IPS DF 4.7 (cell line): ENCODE measurements at regions not wholly inside any gene's neighbourhood (a gene's known extent, or its start where the extent isn't known, plus 50 kb on each side); places are given as distances from the start of the nearest gene placed in this dataset.

Experiments
- DNase-seq: peaks from one replicate; pipeline ENCODE4 v3.0.0-alpha.2; 2013; ENCODE audit warnings: low spot score; ENCODE audit errors: extremely low read depth

DNA sequence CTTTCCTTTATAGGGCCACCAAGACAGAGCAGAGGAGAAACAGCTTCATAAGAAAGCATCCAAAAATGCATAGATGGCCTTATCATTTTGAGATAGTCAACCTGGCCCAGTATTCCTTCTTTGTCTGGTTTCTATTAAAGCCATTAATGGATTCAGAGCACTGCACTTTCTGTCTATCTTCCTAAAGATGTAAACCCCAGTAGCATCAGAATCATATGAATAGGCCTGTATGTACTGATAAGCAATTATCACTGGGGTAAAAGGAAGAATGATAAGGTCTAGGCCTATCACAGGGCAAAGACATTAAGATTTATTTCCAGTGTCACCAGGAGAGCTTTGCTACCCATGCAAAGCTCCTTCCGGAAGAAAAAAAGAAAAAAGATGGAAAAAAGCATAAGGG, 432.5 kb upstream of the C9orf72 start:
- no peak for DNase-seq

DNA sequence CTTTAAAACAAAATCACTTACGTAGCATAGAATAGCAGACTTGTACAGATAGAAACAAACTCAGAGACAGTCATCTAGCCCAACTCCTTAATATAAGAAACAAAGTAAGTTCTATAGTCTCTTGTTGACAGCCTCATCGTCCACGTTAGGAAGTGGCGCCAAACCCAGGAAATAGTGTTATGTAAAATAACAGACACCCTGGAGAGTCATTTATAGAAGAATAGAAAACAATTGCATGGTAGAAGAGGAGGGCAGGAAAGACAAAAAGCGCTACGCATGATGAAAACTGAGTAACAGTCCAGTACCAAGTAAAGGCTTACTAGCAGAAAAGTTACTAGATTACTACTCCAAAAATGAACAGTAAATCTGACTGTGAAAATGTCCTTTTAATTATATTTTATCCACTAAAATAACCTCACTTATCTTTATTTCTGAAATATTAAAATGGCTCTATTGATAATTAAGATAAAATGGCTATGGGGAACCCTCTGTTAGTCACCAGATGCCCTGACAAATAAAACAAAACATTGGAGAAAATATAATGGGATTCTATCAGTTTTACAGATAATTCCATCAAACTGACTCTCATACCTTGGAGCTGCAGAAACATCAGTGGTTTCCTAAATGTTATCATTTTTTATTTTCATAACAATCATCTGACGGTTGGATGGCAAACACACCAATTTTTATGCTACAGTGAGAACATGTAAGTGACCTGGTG, 434.0 kb upstream of the C9orf72 start:
- DNase-seq, result no peak

DNA sequence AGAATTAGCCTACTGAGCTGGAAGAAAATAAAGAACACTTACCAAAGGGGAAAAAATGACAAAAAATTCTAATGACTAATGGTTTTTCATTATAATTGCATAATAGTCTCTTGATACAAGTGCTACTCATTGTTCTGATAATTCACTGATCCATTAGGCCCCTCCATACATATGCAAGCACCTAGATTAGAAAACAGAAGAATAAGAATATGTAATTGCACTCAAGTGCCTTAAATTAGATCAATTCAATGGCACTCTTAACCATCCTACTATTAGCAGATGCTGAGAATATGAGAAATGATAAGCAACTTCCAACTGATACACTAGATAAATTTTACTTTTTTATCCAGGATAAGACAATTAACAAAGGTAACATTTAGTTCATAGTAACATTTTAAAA, 440.9 kb upstream of the C9orf72 start:
- DNase-seq, result no peak

GRCh38 chr9:28024676-28025075, 451.4 kb upstream of the C9orf72 start:
- no peak for DNase-seq

DNA sequence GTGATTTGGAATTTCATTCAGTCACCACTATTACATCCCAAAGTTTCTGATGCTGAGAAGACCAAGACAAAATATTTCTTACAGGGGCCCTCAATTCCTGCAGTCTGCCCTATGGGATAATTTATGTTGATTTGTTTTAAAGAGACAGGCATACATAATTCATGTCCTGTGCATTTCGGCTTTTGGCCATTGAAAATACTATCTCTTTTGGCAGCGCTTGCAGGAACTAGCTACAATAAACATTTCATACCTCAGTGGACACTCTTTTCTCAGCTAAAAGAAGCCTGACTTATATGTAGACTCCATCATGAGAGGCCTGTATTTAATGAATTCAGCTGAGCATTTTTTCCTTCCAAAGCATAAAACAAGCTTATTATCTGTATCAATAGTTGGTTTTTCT, 451.9 kb upstream of the C9orf72 start:
- DNase-seq, result no peak

DNA sequence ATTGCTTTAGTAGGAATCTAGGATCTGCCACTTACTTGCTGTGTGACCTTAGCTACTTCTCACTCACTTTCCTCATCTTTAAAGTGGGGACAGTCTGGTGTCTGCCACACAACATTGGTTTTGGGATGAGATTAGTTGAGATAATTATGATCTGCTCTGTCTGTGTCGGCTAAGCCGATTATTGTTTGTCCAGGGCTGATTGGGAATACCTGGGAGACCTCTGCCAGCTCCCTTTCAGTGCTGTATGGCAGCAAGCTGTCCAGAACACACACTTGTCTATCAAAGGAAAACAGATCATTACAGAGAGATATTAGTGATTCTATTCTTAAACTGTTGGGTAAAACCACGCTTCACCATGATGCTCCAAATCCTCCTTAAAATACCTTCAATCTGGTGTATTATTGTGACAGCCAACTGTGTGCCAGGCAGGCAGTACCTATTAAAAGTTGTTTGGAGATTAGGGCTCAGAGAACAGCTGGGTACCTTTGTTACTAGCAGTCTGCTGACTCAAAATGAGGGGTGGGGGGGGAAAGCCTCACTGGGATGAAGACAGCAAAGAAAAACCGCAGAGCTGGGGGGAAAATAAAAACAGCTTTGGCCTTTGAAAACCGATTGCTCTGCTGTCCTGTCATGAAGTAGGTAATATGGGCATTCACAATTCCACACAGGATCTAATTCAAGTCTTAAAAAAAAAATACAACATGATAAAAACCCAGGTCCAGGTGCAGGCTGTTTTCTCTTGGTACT, 458.4 kb upstream of the C9orf72 start:
- DNase-seq, result no peak

DNA sequence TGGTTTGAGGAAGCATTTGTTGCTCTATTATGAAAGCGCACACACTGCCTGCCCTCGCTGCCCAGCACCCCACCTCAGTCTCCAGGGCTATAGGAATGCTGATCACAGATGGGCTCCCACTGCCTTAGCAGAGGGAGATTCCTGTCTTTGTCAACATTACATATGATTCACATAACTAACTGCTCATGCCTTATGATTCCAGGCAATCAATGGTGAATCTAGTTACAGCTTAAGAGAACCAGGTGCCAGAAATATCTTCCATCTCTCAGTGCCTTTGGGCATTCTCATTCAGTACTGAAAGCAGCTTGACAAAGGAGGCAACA, 458.9 kb upstream of the C9orf72 start:
- DNase-seq, result no peak

DNA sequence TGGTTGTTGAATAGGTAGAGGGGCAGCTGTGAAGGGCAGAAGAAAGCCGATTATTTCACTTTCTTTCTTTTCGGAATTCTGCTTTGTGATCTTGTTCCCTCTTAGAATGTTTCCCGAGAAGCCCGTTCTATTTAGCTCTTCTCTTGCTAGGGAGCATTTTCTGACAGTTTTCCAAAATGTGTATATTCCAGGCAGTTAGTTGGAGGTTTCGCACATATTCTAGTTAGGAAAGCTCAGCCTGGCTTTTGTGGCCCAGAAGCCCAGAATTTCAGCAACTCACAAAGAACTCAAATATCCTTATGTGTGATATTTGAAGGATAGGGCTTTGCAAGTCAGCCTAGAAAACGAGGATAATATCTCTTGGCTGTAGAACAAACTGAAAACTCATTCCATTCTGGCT, 461.0 kb upstream of the C9orf72 start:
- no peak for DNase-seq

DNA sequence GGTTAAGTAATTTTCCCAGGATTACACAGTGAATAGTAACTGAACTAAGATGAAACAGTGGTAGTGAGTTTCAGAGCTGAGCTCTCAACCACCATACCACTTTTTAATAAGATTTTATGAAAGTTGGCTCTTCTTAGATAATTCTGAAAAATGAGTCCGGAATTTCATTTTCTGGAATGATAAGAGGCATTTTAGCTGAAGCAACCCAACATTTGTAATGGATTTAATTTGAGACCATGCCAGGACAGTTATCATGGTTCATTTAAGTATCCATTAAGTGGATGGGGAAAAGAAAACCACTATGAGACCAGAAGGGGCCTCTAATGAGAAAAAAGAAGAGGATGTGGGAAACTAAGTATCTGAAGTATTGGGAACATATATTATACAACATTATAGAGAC, 464.7 kb upstream of the C9orf72 start:
- no peak for DNase-seq

DNA sequence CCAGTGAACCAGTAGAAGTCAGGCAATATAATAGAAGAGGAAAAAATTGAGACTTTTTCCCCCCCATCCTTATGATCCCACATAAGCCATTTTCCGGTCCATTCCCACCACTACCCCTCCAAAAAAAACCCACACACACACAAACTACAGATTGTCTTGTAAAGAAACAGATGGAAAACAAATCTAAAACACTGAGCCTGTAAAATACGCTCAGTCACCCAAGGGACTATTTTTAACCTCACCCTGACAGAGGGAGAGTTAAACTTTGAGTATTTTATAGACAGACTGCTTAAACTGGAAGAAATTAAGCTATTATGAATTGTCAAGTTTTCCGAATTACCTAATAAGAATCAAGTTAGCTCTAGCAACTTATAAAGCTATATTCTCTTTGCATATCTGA, 471.8 kb upstream of the C9orf72 start:
- DNase-seq, result no peak

DNA sequence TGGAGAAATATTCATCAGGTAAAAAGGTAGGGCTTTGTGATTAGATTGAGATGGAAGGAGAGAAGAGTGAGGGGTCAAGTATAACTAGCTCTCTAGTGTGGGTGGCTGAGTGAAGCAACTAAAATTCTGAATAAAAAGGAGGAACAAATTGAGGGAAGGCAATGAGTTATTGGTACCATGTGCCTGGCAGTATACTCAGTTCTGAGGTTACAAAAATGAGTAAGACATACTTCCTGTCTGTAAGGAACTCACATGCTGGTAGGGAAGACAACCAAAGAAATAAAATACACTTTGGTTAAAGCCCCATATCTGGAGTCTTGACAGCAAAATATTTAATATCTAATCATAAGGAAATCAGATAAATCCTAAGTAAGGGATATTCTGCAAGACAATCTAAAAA, 476.8 kb upstream of the C9orf72 start:
- DNase-seq, result no peak

DNA sequence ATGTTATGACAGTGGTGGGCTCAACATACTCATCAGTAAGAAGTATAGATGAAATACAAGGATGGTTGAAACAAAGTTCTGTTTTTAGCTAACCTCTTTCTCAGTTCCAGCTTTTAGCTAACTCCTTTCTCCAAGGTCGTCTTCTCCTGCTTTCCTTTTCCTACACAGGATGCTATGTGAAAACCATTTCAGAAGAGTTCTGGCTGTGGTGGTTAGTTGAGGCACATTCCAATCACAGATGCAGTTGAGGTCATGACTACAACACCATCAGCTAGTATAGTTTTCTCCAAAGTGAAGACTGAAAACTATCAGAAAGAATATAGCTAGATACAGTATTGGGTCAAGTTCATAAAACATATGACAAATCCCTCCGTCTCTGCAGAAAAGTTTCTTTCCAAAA, 477.7 kb upstream of the C9orf72 start:
- DNase-seq, result no peak

DNA sequence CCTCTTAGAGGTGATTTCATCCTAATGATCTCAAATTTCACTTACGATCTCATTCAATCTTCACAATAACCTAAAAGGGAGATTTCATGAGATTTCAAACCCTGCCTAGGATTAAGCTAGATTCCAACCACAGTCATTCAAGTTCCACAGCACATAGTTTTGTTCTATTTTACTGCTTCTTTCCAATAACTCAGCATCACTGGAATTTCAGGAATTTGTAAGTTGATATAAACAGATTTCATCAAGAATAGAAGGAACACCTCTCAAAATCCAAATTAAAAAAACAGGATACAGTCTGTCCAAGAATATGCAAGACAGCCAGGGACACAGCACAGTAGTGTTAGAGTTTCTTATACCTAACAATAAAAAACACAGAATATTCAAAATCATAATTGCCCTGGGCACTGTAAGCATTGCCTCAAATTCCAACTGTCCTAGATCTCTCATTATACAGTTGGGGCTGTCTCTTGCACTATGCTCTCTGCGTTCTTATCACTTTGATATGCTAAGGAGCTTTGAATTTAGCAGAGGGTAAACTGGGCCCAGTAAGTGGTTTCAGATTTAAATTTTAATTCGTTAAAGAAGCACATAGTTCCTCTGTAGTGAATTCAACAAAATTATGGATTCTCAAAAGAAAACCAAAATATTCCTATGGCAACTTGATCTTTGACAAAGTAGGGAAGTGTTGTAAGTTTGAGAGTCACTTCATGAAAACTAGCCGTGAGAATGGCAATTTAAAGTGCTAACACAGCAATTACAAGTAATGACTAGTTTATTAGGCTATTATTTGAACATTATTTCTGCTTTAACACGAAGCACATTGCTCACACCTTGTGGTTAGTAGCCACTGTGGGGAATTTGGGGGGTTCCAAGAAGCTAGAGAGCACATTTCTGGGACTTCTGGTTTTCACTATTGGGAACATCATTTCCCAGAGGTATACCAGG, 478.6 kb upstream of the C9orf72 start:
- no peak for DNase-seq

GRCh38 chr9:28053096-28053777, 480.0 kb upstream of the C9orf72 start:
- no peak for DNase-seq

DNA sequence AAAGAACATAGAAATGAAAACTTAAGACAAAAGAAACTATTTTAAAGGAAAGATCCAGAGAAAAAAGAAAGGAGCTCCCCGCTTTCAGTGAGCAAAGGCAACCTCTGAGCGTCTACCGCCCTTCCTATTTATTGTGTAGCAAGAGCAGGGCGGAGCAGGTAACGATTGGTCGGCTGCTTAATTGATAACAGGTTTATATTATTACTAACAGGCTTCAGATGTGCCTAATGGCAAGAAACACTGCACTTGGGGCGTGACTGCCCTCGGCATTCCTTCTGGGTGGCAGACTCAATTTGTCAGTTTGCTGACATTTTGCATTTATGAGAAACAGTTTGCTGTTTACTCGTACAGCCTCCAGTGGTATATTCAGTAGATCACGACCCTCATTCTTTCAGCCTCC, 482.7 kb upstream of the C9orf72 start:
- no peak for DNase-seq

DNA sequence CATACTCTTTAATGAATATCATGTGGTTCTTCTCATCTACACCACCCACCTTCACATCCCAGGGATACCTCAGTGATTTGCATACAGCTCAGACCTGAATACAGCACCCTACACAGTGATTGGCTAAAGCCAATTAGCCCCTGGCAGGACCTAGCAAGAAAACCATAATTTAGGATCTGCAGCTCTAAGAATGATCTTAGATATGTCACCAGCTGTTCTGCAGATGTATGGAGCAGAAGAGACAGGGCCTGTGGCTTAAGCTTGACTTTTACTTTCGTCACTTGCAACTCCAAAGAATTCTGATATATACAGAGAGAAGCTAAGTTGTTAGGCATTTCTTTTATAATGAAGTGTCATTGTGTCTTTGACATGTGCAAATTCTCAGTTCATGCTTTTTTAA, 483.2 kb upstream of the C9orf72 start:
- DNase-seq, result no peak

DNA sequence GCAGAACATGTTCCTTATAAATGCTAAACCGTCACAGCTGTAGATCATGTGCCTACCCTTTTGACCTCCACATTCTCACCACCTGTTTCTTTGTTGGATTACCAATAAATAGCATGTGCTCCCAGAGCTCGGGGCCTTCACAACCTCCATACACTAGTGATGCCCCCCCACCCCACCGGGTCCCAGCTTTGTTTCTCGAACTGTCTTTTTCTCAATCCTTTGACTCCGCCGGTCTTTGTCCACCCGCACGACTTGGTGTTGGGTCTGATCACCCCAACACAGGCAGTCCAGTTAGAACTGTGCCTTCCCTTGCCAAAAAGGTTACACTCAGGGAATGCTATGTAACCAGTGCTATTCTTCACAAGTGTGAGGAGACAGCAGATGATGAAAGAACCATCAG, 485.9 kb upstream of the C9orf72 start:
- DNase-seq, result no peak

GRCh38 chr9:28064241-28064815, 491.0 kb upstream of the C9orf72 start:
- DNase-seq, result no peak

DNA sequence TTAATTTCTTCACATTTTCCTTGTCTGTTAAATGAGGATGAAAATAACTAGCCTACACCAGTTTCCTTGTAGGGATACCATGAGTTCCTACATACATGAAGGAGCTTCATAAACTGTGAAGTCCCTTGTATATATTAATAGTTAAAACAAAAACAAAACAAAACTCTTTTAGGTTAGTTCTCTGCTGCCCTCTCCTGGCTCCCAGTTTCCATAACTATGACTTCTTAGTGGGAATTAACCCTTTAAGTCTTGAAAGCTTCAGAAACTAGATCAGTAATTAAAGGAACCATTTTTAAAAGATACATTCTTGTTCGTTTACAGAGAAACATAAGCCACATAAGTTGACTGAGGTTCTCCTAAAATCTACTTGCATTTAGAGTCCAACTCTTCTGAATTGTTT, 500.0 kb upstream of the C9orf72 start:
- peak; percentile 11 for DNase-seq

GRCh38 chr9:28079677-28080076, 506.4 kb upstream of the C9orf72 start:
- DNase-seq, result no peak

- DNase-seq, result no peak
These were observed 509.4 kb upstream of the C9orf72 start for GRCh38 chr9:28082671-28083070.
